Panc1 (cell line): ENCODE measurements at regions not wholly inside any gene's neighbourhood (a gene's known extent, or its start where the extent isn't known, plus 50 kb on each side); places are given as distances from the start of the nearest gene placed in this dataset.

Source experiments
- TF ChIP-seq, protein P1 (sequence below): fragments of 450-650 bp; IDR thresholded peaks from 2 replicates; pipeline ENCODE4 v1.5.1; 2017; ENCODE audit warnings: mild to moderate bottlenecking
- TF ChIP-seq, protein P2 (sequence below), 2 experiments: IDR thresholded peaks; 2 replicates each; pipeline ENCODE4 v1.6.1; 2011 to 2012; ENCODE audit warnings: low read depth in 2 of 2, control low read depth in 1 of 2, low read length in 1 of 2, mild to moderate bottlenecking in 1 of 2, moderate library complexity in 1 of 2; ENCODE audit not compliant: insufficient read depth in 1 of 2

DNA sequence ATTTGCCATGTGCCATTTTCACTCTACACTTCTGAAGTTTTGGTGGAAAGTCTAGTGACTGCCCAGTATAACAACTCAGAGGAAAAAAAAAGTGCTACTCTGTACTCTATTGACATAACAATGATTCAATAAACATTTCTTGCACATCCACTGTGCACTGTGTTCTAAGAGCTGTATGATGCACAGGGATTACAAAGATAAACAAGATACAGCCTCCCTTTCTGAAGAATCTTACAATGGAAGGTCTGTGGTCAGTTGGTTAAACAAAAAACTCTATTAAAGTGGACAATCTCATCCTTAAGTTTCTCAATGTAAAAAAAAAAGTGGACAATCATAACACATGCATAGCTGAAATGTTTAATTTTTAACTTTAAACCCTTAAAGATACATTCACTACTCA is 105.7 kb upstream of the RASSF8 start:
- TF ChIP-seq, protein P1, sequence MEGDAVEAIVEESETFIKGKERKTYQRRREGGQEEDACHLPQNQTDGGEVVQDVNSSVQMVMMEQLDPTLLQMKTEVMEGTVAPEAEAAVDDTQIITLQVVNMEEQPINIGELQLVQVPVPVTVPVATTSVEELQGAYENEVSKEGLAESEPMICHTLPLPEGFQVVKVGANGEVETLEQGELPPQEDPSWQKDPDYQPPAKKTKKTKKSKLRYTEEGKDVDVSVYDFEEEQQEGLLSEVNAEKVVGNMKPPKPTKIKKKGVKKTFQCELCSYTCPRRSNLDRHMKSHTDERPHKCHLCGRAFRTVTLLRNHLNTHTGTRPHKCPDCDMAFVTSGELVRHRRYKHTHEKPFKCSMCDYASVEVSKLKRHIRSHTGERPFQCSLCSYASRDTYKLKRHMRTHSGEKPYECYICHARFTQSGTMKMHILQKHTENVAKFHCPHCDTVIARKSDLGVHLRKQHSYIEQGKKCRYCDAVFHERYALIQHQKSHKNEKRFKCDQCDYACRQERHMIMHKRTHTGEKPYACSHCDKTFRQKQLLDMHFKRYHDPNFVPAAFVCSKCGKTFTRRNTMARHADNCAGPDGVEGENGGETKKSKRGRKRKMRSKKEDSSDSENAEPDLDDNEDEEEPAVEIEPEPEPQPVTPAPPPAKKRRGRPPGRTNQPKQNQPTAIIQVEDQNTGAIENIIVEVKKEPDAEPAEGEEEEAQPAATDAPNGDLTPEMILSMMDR = no peak
- TF ChIP-seq, protein P2, sequence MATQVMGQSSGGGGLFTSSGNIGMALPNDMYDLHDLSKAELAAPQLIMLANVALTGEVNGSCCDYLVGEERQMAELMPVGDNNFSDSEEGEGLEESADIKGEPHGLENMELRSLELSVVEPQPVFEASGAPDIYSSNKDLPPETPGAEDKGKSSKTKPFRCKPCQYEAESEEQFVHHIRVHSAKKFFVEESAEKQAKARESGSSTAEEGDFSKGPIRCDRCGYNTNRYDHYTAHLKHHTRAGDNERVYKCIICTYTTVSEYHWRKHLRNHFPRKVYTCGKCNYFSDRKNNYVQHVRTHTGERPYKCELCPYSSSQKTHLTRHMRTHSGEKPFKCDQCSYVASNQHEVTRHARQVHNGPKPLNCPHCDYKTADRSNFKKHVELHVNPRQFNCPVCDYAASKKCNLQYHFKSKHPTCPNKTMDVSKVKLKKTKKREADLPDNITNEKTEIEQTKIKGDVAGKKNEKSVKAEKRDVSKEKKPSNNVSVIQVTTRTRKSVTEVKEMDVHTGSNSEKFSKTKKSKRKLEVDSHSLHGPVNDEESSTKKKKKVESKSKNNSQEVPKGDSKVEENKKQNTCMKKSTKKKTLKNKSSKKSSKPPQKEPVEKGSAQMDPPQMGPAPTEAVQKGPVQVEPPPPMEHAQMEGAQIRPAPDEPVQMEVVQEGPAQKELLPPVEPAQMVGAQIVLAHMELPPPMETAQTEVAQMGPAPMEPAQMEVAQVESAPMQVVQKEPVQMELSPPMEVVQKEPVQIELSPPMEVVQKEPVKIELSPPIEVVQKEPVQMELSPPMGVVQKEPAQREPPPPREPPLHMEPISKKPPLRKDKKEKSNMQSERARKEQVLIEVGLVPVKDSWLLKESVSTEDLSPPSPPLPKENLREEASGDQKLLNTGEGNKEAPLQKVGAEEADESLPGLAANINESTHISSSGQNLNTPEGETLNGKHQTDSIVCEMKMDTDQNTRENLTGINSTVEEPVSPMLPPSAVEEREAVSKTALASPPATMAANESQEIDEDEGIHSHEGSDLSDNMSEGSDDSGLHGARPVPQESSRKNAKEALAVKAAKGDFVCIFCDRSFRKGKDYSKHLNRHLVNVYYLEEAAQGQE (IDR thresholded peaks at IDR 0.05; ENCODE audit: insufficient read depth in 1 of 2, low read depth in 2 of 2, low read length in 1 of 2) = no peak
